Activated CD8-positive, alpha-beta memory T cell treated with anti-CD3 and anti-CD28 coated beads, Interleukin-2, amount 50 U/mL, for 1 hour (primary cell): ENCODE measurements at regions not wholly inside any gene's neighbourhood (a gene's known extent, or its start where the extent isn't known, plus 50 kb on each side); places are given as distances from the start of the nearest gene placed in this dataset.
"Not testable (repeated sequence)": the region's sequence is repeated elsewhere in the genome, so short reads cannot be mapped to it uniquely, and the experiment has no call there.

Experiments
- DNase-seq: peaks from one replicate; pipeline ENCODE4 v3.0.0-alpha.2; 2020; ENCODE audit errors: extremely low read depth

DNA sequence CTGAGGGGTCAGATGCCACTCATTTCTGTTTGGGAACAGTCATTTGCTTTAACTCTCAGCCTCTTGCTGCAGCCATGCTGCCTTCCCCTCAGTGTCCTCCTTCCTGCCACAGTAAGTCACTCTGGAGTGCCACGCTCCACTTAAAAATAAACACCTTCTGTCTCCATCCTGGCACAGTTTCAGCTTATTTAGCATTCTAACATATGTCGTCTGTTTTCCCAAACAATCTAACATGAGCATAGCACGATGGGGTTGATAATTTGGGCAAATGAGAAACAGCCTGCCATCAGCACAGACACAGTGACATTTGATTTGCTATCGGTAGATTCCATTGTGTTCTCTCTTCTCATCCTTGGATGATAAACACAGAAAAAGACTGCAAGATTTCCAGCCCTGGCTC, 768.6 kb downstream of the UQCRFS1 start:
- no peak for DNase-seq

DNA sequence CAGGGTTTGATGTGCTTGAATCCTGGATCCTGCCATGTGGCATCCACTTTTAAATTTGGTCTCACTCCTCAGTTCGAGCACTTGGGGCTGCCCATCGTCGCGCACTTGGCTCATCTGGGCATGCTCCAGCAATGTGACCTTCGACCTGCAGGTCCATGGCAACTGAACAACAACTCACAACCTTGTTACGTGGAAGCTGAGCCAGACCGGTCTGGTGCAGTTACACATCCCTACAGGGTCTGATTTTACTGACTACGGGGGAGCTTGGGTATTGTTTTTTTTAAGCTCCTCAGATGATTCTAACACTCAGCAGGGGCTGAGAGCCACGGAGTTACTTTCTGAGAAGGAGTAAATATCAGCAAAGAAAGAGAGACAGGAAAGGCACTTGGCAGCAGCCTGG, 769.6 kb downstream of the UQCRFS1 start:
- DNase-seq: no peak

DNA sequence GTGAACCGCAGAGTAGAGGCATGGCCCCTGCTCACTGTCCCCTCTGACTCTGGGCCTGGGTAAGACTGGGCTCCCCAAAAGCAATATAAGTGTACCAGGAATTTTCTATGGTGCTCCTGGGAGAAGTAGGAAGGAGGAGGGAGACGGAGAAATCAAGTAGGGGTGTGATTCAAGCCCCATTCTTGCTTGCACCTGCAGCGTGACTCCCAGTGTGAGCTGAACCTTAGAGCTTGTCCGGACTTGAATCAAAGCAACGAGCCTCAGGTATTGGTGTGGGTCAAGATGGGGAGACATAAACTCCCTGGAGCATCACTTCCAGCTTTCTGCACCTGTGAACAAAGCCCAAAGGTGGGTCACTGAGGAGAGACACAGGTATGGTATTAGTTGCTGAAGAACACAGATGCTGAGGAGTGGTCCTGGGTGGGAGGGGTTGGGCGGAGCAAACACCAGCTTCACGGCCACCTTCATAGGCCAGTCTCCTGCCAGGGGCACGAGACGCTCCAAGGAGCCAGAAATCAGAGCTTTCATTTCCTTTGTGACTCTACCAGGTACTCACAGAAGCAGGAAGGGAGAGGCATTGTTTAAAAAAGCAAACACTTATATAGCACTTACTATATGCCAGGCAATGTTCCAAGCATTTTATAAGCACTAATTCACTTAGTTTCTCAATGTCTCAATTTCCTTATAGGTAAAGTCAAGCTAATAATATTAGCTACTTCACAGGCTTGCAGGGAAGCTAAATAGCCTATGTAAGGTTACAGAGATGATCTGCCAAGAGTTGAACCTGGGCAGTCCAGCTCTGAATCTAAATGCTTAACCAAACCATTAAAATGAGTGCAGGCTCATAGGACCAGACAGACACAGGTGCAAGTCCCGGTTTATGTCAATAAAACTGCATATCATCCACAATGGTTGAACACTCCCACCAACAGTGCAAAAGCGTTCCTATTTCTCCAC, 775.3 kb downstream of the UQCRFS1 start:
- no peak for DNase-seq

DNA sequence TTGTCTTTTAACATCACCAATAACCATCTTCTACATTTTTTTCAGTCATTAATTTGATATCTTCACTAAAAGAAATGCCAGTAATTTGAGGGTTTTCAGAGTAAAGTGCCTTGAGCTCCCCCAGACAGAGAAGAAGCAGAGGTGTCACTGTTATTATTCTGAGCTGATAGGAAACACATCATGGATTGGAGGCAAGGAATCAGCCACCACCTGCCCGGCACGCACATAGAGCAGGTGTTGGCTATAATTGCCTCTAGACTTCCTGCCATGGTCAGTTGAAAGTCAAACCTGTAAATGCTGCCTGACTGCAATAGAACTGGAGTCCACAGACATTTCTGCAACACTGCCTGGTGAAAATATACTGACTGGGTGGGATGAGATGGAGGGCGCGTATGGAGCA, 776.6 kb downstream of the UQCRFS1 start:
- no peak for DNase-seq

DNA sequence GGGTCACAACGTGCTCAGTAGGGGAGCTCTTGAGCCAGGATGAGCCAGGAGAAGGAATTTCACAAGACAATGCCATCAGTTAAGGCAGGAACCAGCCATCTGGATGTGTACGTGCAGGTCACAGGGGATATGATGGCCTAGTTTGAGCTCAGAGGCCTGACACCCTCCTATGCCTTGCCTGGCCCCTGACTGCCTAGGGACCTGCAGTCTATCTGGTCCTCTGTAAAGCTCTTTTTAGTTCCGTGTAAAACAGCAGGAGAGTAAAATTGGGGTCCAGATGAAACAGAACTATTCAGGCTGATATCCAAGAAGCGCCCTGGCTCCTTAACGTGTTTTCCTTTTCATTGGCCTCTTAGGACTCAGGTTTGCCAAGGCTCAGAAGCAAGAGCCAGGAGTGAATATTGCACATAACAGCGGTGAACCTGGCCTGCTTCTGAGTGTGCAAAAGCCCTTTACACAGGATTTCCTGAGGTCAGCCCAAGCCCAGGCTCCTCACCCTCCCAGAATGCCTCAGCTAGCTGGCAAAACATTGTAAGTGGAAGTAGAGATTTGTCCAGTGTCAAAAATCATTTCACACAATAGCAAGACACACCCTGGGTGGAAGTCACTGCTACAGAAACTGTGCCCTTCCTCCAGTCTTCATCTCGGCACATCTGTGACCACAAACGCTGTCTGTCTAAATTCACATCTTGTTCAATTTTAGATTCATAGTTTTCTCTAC, 777.2 kb downstream of the UQCRFS1 start:
- DNase-seq: no peak

DNA sequence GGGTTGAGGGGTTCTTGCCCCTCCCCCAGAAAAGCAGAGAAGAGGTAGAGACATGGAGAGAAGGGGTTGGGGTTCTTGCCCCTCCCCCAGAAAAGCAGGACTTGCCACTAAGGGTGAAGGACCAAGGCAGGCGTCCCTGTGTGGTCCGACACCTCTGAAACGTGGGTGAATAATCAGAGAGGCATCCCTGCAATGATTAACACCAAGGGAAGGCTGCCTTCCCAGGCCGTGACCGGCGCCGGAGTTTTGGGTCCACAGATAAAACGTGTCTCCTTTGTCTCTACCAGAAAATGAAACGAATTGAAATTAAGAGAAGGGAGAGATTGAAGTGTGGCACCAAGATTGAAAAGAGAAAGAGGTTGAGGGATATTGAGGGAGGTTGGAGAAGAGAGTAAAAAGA, 778.2 kb downstream of the UQCRFS1 start:
- not testable (repeated sequence) for DNase-seq

DNA sequence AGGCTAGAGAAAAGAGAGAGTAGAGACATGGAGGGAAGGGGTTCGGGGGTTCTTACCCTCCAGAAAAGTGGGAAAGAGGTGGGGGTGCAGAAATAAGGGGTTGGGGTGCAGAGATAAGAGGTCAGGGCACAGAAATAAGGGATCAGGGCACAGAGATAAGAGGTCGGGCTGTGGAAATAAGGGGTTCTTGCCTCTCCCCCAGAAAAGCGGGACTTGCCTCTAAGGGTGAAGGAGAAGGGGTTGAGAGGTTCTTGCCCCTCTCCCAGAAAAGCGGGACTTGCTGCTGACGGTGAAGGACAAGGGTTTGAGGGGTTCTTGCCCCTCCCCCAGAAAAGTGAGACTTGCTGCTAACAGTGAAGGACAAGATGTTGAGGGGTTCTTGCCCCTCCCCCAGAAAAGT, 778.6 kb downstream of the UQCRFS1 start:
- DNase-seq: not testable (repeated sequence)

DNA sequence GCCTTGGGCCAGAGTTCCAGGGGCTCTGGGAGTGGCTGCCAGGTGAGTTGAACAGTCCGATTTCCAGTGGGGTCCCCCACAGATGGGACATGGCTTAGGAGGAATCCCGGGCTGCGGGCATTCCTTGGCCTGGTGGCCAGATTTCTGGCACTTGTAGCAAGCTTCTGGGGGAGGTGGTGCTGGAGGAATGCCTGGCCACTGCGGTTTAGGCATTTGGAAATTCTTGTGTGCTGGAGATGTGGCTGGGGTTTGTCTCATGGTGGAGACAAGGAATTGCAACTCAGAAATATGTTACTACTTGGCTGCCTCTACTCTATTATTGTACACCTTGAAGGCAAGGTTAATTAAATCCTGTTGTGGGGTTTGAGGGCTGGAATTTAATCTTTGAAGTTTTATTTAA, 779.8 kb downstream of the UQCRFS1 start:
- not testable (repeated sequence) for DNase-seq

DNA sequence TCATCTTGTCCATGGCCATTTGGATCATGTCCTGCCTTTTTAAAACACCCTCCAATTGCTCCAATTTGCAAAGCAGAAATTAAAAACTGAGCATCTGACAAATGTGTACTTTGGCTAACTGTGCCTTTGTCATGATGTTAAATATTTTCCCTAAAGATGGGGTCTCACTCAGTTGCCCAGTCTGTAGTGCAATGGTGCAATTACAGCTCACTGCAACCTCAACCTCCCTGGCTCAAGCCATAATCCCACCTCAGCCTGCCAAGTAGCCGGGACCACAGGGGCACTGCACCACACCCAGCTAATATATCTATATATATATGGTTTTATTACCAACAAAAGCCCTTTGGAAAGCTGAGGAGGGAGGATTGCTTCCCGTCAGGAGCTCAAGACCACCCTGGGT, 782.7 kb downstream of the UQCRFS1 start:
- no peak for DNase-seq

DNA sequence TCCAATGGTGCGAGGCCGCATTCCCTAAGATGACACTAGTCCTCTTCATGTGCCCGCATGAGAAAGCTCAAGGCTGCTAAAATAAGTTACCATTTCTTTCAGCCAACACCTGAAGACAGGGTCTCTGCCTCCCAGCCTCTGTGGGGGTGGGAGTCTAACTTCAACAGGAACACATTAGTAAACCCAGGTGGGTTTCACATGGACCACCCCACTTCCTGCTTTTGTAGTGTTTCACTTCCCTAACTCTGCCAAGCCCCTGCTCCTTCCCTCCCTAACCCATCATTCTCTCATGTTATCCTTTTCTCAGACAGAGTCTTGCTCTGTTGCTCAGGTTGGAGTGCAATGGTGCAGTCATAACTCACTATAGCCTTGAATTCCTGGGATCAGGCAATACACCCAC, 783.6 kb downstream of the UQCRFS1 start:
- DNase-seq: no peak

DNA sequence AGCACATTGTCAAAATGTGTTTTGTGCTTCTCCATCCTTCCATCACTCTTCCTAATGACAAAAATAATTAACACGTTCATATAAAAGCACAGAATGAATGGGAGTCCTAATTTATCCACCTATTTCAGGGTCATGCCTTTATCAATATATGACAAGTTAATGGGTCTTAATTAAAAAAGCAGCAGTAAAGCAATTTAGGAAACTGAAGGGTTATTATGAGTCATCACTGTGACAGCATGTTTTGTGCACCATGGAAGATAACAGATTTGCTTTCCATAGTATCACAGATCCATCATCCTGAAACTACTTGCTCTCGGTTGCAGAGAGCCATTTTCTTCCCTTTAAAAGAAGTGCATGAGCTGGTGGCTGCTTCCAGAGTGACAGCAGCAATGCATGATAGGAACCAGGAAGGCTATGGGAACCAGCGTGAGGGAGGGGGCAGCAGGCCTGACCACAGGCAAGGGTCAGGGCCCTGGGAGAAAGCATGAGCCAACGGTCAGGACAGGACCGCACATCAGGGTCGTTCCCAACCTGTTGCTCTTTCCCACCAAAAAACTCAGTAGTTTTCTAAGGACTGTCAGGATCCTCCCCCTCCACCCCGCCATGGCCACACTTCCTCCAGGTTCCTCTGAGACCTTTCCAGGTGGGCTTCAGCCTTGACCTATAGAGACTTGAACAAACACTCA, 784.1 kb downstream of the UQCRFS1 start:
- no peak for DNase-seq

DNA sequence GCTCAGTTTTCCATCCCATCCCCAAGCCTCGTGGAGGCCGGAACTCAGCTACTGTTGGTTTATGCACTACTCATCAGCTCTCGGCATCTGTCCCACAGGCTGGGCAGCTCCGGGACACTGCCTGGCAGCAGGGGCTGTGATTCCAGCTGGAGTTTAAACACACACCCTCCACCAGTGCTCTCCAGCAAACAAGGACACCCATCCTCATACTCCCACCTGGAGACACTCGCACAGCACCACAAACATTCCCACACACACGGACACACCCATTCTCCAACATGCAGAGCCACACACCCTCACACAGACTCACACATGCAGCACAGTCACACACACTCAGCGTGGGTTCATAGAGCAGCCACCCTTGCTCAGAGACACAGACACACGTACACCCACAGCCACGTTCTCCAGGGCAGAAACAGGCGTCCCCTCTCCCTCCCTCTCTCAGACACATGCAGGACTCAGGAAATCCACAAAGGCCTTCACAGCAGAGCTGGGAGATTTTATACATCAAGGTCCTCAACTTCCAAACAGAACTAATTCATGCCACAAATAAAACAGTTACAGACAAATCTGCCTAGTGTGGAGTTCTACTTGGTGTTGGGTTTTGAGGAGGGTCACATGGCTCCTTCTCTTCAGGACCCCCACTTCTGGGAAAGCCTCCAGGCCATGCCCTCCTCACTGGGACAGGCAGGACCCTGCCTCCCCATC, 785.4 kb downstream of the UQCRFS1 start:
- no peak for DNase-seq

DNA sequence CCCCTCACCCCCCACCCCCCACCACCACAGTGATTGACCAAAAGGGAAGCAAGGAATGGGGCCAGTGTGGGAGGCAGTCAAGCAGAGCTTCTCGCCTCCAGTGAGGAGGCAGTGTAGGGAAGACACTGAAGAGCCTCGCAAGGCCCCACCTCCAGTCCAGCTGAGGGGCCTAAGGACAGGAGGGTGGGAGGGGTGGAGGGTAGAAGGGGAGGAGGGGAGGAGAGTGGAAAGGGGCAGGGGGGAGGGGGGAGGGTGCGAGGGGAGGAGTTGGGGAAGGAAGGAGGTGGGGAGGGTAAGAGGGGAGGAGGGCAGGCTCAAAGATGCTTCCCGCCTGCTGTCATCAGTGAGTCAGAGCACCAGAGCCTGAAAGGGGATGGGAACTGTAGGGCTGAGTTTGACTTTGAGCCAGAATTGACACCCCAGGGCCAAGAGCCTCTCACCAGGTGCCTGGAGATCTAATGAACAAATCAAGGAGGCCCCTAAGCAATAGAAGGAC, 786.2 kb downstream of the UQCRFS1 start:
- DNase-seq: no peak

DNA sequence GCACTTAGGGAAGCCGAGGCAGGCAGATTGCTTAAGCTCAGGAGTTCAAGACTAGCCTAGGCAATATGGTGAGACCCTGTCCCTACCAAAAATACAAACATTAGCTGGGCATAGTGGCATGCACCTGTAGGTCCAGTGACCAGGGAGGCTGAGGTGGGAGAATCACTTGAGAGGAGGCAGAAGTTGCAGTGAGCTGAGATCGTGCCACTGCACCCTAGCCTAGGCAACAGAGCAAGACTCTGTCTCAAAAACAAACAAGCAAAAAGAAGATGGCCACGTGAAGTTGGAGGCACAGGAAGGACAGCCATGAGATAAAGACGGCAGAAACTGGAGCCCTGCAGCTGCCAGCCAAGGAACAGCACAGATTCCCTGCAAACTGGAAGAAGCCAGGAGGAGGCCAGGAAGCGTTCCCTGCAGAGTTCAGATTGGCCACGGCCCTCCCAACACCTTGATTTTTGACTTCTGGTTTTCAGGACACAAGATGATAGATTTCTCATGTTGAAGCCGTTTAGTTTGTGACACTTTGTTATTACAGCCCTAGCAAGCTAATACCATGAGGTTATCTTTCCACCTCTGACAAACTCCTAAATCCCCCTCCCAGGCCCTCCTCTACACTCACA, 786.7 kb downstream of the UQCRFS1 start:
- no peak for DNase-seq

DNA sequence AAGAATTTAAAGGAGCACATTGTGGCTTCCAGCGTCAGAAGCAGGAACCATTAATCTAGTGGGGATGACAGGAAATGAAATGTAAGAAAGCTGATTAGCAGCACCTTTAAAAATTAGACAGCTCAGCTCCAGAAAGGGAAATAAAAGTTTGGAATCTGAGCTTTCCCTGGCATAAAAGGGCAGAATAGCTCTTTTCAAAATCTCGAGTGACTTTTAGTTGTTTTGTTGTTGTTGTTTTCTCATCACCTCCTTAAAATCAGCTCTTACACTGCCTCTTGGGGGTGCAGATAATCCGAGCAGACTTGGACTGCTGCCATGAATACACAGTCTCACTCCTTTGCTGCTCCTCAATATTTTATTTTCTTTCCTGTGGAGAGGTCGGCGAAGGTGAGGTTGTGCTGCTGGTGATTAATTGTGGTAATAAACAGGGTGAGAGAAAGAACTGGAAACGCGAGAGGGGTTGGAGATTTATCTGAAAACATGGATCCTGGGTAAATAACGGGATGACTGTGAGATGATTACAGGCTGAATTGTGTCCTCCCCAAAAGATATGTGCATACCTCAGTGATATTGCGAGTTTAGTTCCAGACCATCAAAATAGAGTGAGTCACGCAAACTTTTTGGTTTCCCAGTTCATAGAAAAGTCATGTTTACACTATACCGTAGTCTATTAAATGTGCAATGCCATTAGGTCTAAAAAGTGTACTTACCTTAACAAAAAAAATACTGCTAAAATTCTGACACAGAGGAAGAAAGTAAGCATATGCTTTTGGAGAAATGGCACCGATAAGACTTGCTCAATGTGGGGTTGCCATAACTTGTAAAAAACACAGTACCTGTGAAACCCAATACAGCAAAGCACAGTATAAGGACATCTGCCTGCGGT, 787.7 kb downstream of the UQCRFS1 start:
- DNase-seq: no peak

DNA sequence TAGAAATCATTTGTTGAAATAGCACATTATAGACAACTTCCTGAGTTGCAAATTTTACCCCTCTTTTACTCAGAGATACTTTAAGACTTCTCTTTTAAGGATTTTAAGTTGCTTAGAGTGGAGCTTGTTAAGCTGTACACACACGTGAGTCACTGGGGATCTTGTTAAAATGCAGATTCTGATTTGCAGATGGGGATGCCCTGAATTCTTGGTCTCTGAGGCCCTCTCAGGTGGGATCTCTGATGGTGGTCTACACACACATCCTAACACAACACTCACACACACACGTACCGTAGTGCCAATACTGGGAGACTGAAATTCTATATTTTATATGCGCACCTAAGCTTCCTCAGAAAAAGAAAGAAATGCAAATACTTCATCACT, 788.3 kb downstream of the UQCRFS1 start:
- no peak for DNase-seq

DNA sequence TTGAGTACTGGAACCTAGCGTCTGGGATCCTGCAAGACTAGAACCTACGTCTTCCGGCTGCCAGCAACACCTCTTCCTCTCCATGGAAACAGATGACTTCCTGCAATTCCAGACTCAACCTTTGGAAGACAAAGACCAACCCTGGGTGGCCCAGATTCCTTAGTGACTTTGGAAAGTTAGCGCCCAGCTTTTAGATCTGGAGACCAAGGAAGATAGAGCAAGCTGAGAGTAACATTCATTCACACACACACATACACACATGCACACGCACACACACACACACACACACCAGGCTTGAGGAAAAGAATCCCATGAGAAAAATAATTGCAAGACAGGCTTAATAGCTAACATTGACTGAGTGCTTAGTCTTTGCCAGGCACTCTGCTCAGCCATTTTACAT, 788.9 kb downstream of the UQCRFS1 start:
- DNase-seq: no peak

DNA sequence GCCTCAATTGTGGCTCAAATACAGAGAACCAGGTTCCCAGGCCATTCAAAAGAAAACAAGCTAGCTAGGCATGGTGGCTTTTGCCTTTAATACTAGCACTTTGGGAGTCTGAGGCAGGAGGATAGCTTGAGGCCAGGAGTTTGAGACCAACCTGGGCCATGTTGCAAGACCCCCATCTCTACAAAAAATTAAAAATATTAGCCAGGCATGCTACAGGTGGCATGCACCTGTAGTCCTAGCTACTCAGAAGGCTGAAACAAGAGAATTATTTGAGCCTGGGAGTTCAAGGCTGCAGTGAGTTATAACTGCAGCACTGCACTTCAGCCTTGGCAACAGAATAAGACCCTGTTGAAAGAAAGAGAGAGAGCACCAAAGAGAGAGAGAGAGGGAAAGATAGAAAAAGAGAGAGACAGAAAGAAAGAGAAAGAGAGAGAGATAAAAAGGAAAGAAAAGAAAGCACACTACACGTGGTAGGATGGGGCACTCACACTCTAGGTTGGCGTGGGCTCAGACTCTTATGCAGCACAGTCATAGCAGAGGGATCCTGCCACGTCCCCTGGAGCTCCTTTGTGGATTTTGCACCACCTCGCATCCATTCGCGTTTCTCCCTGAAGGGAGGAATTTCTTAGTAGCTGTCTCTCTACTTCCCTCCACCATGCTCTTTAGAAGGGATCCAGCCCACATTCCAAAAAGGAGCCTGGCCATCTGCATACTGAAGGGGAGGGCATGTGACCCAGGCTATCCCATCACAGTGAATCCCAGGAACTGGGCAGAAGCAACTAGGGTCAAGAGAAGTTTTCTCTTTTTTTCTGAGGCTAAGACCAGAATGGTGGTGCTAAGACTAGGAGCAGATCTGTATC, 789.9 kb downstream of the UQCRFS1 start:
- DNase-seq: no peak

DNA sequence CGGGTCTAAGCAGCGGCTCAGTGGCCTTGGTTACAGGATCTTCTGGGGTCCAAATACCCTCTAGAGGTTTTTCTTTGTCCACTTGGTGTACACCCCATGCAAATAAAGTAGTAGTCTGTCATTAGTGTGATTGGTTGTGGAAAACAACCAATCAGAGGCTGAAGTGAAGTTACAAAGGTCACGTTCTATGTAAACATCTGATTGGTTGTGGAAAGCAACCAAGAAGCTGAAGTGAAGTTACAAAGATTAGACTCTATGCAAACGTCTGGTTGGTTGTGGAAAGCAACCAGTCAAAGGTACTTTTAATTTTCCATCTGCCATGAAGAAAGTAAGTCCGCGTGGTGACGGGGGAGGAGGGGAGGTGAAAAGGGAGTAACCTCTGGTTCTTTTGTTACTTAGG, 790.9 kb downstream of the UQCRFS1 start:
- no peak for DNase-seq
